Progenitor cell of endocrine pancreas (in vitro differentiated cells): ENCODE measurements at regions not wholly inside any gene's neighbourhood (a gene's known extent, or its start where the extent isn't known, plus 50 kb on each side); places are given as distances from the start of the nearest gene placed in this dataset.

Experiments used
- DNase-seq: peaks from one replicate; pipeline ENCODE4 v3.0.0; 2021; ENCODE audit warnings: low spot score; ENCODE audit not compliant: unreplicated experiment
- H3K27ac Mint-ChIP-seq: 2 replicates; pipeline ENCODE4 v1.8.0; 2021; ENCODE audit warnings: mild to moderate bottlenecking, moderate library complexity, mixed read lengths
- H3K27me3 Mint-ChIP-seq: 2 replicates; pipeline ENCODE4 v1.8.0; 2021; ENCODE audit warnings: mixed read lengths
- H3K36me3 Mint-ChIP-seq: 2 replicates; pipeline ENCODE4 v1.8.0; 2022; ENCODE audit warnings: mixed read lengths; ENCODE audit not compliant: insufficient read depth
- H3K4me1 Mint-ChIP-seq: 2 replicates; pipeline ENCODE4 v1.8.0; 2021; ENCODE audit warnings: low read depth, mixed read lengths
- H3K4me3 Mint-ChIP-seq: 2 replicates; pipeline ENCODE4 v1.8.0; 2021; ENCODE audit warnings: low read depth, mild to moderate bottlenecking, moderate library complexity, mixed read lengths
- H3K9me3 Mint-ChIP-seq: 2 replicates; pipeline ENCODE4 v1.8.0; 2021; ENCODE audit warnings: low read depth, mixed read lengths
- CTCF ChIP-seq: fragments of 200-600 bp; sonication (generic); IDR thresholded peaks from one replicate; pipeline ENCODE4 v1.5.0; 2021; ENCODE audit warnings: antibody characterized with exemption, mild to moderate bottlenecking; ENCODE audit not compliant: unreplicated experiment

- DNase-seq = no peak
- Mint-ChIP-seq H3K36me3 (peaks cover 3% of the 10 kb centered on the region), H3K4me1 (peaks cover 1% of the 10 kb centered on the region), H3K9me3 (peaks cover 13% of the 10 kb centered on the region), H3K27ac (no peak overlapping the region), H3K4me3 (no peak overlapping the region), H3K27me3 (no peaks in the 10 kb centered on the region)
- no peak for TF ChIP-seq CTCF
Measured at GRCh38 chr6:9553002-9553401, 861.9 kb downstream of the TFAP2A start.

GRCh38 chr6:9543649-9544048 lies 871.2 kb downstream of the TFAP2A start:
- no peak for TF ChIP-seq CTCF
- Mint-ChIP-seq H3K27ac (no peak overlapping the region), H3K27me3 (peaks cover 3% of the 10 kb centered on the region), H3K4me3 (no peak overlapping the region), H3K4me1 (peaks cover 12% of the 10 kb centered on the region), H3K9me3 (no peaks in the 10 kb centered on the region), H3K36me3 (no peaks in the 10 kb centered on the region)
- DNase-seq = no peak

- no peak overlapping the region for H3K27ac Mint-ChIP-seq
- peak; percentile 59 for TF ChIP-seq CTCF
- H3K4me1 Mint-ChIP-seq = peaks cover 12% of the 10 kb centered on the region
- H3K9me3 Mint-ChIP-seq = no peaks in the 10 kb centered on the region
- no peak overlapping the region for H3K4me3 Mint-ChIP-seq
- DNase-seq = no peak
- H3K36me3 Mint-ChIP-seq = no peaks in the 10 kb centered on the region
- no peaks in the 10 kb centered on the region for H3K27me3 Mint-ChIP-seq
Measured at GRCh38 chr6:9540534-9541126, 874.2 kb downstream of the TFAP2A start.

GRCh38 chr6:9540126-9540525 lies 874.7 kb downstream of the TFAP2A start:
- DNase-seq = no peak
- Mint-ChIP-seq H3K27me3 (no peaks in the 10 kb centered on the region), H3K9me3 (no peaks in the 10 kb centered on the region), H3K27ac (no peak overlapping the region), H3K4me3 (no peak overlapping the region), H3K4me1 (peaks cover 12% of the 10 kb centered on the region), H3K36me3 (no peaks in the 10 kb centered on the region)
- TF ChIP-seq CTCF = no peak

GRCh38 chr6:9539231-9539755 lies 875.6 kb downstream of the TFAP2A start:
- peak overlapping the region; percentile 55 for H3K27ac Mint-ChIP-seq
- no peaks in the 10 kb centered on the region for H3K27me3 Mint-ChIP-seq
- H3K4me3 Mint-ChIP-seq = no peak overlapping the region
- H3K36me3 Mint-ChIP-seq = no peaks in the 10 kb centered on the region
- peaks cover 12% of the 10 kb centered on the region for H3K4me1 Mint-ChIP-seq
- no peak for DNase-seq
- no peaks in the 10 kb centered on the region for H3K9me3 Mint-ChIP-seq
- TF ChIP-seq CTCF = no peak
